Bronchial epithelial cell (primary cell): ENCODE measurements at regions not wholly inside any gene's neighbourhood (a gene's known extent, or its start where the extent isn't known, plus 50 kb on each side); places are given as distances from the start of the nearest gene placed in this dataset.

Source experiments
- DNase-seq: peaks from one replicate; pipeline ENCODE4 v3.0.0-alpha.2; 2010; ENCODE audit warnings: low read depth
- FAIRE-seq: peaks from 2 replicates; lab custom pipeline; 2011; peaks lifted over from hg19 to GRCh38; lab: Jason Lieb, UNC
- H3K27me3 ChIP-seq: 2 replicates; pipeline ENCODE4 v1.5.1; 2011; ENCODE audit warnings: low read length; ENCODE audit not compliant: control insufficient read depth, insufficient read depth
- H3K36me3 ChIP-seq: 2 replicates; pipeline ENCODE4 v1.5.1; 2011; ENCODE audit warnings: low read length; ENCODE audit not compliant: control insufficient read depth, insufficient read depth
- H3K4me3 ChIP-seq: 2 replicates; pipeline ENCODE4 v1.5.1; 2011; ENCODE audit warnings: mild to moderate bottlenecking, low read depth, low read length, control low read depth
- TF ChIP-seq, protein P1 (sequence below): IDR thresholded peaks from 2 replicates; pipeline ENCODE4 v1.5.1; 2011; ENCODE audit warnings: mild to moderate bottlenecking, moderate library complexity, low read length, control low read depth, inconsistent platforms; ENCODE audit not compliant: insufficient read depth, severe bottlenecking

DNA sequence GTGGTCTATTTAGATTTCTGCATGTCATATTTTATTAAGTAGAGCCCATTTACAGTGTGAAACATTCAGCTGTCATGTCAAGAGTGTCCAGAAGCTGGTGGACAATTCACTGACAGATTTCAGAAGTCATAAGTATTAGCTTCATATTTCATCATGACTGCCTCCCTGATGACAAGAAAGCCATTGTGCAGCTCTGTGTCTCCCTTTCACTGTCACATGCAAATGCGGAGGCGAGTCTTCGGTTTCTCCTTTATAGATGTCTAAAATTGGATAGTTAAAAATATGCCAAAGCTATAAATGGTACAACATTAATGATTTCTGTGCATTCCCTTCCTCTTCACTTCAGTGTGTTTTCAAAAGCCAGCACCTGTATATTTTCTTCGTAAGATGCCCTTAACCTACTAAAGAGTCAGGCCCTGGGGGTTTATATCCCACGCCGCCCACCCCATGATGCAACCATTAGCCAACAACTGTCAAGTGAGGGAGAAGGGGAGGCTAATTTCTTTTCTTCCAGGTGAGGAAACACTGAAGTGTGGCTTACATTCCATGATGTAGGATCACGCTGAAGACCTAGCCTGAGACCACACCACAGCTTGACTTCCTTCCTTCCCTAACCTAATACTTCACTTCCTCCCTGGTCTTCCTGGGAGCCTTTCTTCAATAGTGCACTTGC is 99.6 kb upstream of the DDX18 start:
- TF ChIP-seq, protein P1, sequence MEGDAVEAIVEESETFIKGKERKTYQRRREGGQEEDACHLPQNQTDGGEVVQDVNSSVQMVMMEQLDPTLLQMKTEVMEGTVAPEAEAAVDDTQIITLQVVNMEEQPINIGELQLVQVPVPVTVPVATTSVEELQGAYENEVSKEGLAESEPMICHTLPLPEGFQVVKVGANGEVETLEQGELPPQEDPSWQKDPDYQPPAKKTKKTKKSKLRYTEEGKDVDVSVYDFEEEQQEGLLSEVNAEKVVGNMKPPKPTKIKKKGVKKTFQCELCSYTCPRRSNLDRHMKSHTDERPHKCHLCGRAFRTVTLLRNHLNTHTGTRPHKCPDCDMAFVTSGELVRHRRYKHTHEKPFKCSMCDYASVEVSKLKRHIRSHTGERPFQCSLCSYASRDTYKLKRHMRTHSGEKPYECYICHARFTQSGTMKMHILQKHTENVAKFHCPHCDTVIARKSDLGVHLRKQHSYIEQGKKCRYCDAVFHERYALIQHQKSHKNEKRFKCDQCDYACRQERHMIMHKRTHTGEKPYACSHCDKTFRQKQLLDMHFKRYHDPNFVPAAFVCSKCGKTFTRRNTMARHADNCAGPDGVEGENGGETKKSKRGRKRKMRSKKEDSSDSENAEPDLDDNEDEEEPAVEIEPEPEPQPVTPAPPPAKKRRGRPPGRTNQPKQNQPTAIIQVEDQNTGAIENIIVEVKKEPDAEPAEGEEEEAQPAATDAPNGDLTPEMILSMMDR: no peak
- Histone ChIP-seq H3K4me3 (no peak overlapping the region), H3K27me3 (no peaks in the 10 kb centered on the region), H3K36me3 (no peaks in the 10 kb centered on the region)
- no peak for DNase-seq
- FAIRE-seq: no peak

DNA sequence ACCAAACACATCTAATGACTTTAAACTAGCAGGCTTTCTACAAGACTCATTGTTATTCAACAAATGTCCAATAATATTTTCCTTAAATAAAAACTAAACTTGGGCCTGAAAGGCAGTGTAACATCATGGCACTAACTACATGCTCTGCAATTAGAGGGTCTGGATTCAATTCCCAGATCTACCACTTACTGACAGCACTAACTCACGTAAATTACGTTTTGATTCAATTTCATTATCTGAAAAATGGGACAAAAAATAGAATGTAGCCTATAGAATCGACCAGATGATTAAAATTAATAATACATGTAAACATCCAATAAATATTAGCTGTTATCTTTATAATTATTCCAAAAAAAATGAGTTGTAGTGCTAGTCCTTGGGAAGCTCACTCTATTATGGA is 98.0 kb upstream of the DDX18 start:
- DNase-seq: no peak
- TF ChIP-seq, protein P1: no peak
- no peak for FAIRE-seq
- H3K27me3 ChIP-seq: no peaks in the 10 kb centered on the region
- no peak overlapping the region for H3K4me3 ChIP-seq
- H3K36me3 ChIP-seq: no peaks in the 10 kb centered on the region

DNA sequence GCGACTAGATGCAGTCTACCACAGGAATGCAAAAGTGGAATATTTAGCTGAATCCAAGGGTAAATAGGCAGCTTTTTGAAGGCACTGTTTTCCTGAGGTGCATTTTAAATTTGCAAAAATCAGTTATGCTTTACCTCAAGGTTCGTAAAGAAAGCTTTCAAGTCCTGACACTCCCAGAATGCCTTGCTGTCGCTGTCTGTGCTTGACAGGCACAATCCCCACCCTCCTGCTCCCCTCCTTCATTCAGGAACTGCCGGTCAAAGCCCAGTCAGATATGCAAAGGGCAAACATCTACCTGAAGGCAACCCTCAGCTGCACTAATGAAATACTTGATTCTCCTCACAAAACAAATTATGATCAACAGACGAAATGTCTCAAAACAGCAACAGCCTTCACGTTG is 97.4 kb upstream of the DDX18 start:
- Histone ChIP-seq H3K27me3 (no peaks in the 10 kb centered on the region), H3K4me3 (no peak overlapping the region), H3K36me3 (no peaks in the 10 kb centered on the region)
- DNase-seq: no peak
- TF ChIP-seq, protein P1: no peak
- no peak for FAIRE-seq

- H3K27me3 ChIP-seq: no peaks in the 10 kb centered on the region
- no peak overlapping the region for H3K4me3 ChIP-seq
- H3K36me3 ChIP-seq: no peaks in the 10 kb centered on the region
- DNase-seq (no peak), FAIRE-seq (no peak)
- TF ChIP-seq, protein P1: no peak
Observed at GRCh38 chr2:117718048-117718447, 96.4 kb upstream of the DDX18 start.

DNA sequence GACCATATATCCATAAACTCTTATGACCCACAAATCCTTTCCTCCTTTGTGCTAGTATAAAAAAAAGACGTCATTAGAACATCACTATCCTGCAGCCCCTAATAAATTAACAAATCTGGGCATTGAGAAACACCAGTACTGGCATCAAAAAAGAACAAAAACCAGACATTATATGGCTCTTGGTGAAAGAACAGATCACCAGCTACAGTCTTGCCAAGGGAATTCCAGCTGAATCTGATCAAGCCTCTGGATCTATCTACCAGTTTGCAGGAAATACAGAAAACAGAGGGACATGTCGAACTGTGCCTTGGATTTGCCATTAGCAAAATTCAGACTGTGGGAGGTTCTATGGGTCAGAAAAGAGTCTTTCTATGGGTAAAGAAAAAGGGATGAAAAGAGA is 93.7 kb upstream of the DDX18 start:
- TF ChIP-seq, protein P1: no peak
- no peak overlapping the region for H3K4me3 ChIP-seq
- no peak for DNase-seq
- H3K36me3 ChIP-seq: no peaks in the 10 kb centered on the region
- no peak for FAIRE-seq
- H3K27me3 ChIP-seq: no peaks in the 10 kb centered on the region

- no peak for DNase-seq
- Histone ChIP-seq H3K27me3 (no peaks in the 10 kb centered on the region), H3K36me3 (no peaks in the 10 kb centered on the region), H3K4me3 (no peak overlapping the region)
- no peak for FAIRE-seq
- TF ChIP-seq, protein P1: no peak
Observed at GRCh38 chr2:117723483-117723882, 91.0 kb upstream of the DDX18 start.
